ENCODE measurements at regions not wholly inside any gene's neighbourhood (a gene's known extent, or its start where the extent isn't known, plus 50 kb on each side); places are given as distances from the start of the nearest gene placed in this dataset.
A peak's percentile ranks its signal among the peaks of the same experiment; 100 is the strongest.

- peak; percentile 64 for TF ChIP-seq CTCF (IDR thresholded peaks at IDR 0.05)
- TF ChIP-seq EZH2 (IDR thresholded peaks at IDR 0.05), result no peak
- TF ChIP-seq EZH2phosphoT487 (IDR thresholded peaks at IDR 0.05), result no peak
Observed at GRCh38 chr18:44579028-44579702, 101.5 kb upstream of the SETBP1 start.

All from neural progenitor cell (in vitro differentiated cells).